Endothelial cell (in vitro differentiated cells): ENCODE measurements at regions not wholly inside any gene's neighbourhood (a gene's known extent, or its start where the extent isn't known, plus 50 kb on each side); places are given as distances from the start of the nearest gene placed in this dataset.

Experiments used
- DNase-seq: peaks from one replicate; pipeline ENCODE4 v3.0.0; 2021; ENCODE audit warnings: low spot score
- H3K27ac Mint-ChIP-seq: one replicate; pipeline ENCODE4 v1.8.0; 2021; ENCODE audit warnings: mixed read lengths, inconsistent platforms; ENCODE audit not compliant: unreplicated experiment
- H3K27me3 Mint-ChIP-seq: one replicate; pipeline ENCODE4 v1.8.0; 2021; ENCODE audit warnings: mild to moderate bottlenecking, moderate library complexity, mixed read lengths, inconsistent platforms; ENCODE audit not compliant: unreplicated experiment
- H3K36me3 Mint-ChIP-seq: one replicate; pipeline ENCODE4 v1.8.0; 2021; ENCODE audit warnings: mild to moderate bottlenecking, low read depth, mixed read lengths, inconsistent platforms; ENCODE audit not compliant: unreplicated experiment
- H3K4me1 Mint-ChIP-seq: one replicate; pipeline ENCODE4 v1.8.0; 2021; ENCODE audit warnings: mild to moderate bottlenecking, mixed read lengths, inconsistent platforms; ENCODE audit not compliant: unreplicated experiment
- H3K4me3 Mint-ChIP-seq: one replicate; pipeline ENCODE4 v1.8.0; 2021; ENCODE audit warnings: mild to moderate bottlenecking, mixed read lengths, inconsistent platforms; ENCODE audit not compliant: unreplicated experiment
- H3K9me3 Mint-ChIP-seq: one replicate; pipeline ENCODE4 v1.8.0; 2021; ENCODE audit warnings: mixed read lengths, inconsistent platforms; ENCODE audit not compliant: unreplicated experiment
- CTCF ChIP-seq: fragments of 200-600 bp; sonication (generic); IDR thresholded peaks from one replicate; pipeline ENCODE4 v1.5.0; 2021; ENCODE audit warnings: antibody characterized with exemption; ENCODE audit not compliant: unreplicated experiment

- no peaks in the 10 kb centered on the region for H3K27me3 Mint-ChIP-seq
- H3K9me3 Mint-ChIP-seq = no peaks in the 10 kb centered on the region
- H3K36me3 Mint-ChIP-seq = no peaks in the 10 kb centered on the region
- H3K4me3 Mint-ChIP-seq = no peak overlapping the region
- DNase-seq = no peak
- TF ChIP-seq CTCF = no peak
- H3K27ac Mint-ChIP-seq = no peak overlapping the region
- H3K4me1 Mint-ChIP-seq = peaks cover 5% of the 10 kb centered on the region
These were observed 445.3 kb downstream of the FOXO1 start for GRCh38 chr13:40221131-40221459.

- DNase-seq = no peak
- TF ChIP-seq CTCF = no peak
- Mint-ChIP-seq H3K4me1 (peaks cover 5% of the 10 kb centered on the region), H3K9me3 (no peaks in the 10 kb centered on the region), H3K27ac (no peak overlapping the region), H3K4me3 (no peak overlapping the region), H3K27me3 (no peaks in the 10 kb centered on the region), H3K36me3 (no peaks in the 10 kb centered on the region)
These were observed 444.8 kb downstream of the FOXO1 start for GRCh38 chr13:40221460-40222201.

- no peak for TF ChIP-seq CTCF
- H3K27me3 Mint-ChIP-seq = no peaks in the 10 kb centered on the region
- H3K36me3 Mint-ChIP-seq = no peaks in the 10 kb centered on the region
- H3K4me1 Mint-ChIP-seq = peaks cover 5% of the 10 kb centered on the region
- no peaks in the 10 kb centered on the region for H3K9me3 Mint-ChIP-seq
- no peak overlapping the region for H3K4me3 Mint-ChIP-seq
- no peak overlapping the region for H3K27ac Mint-ChIP-seq
- DNase-seq = no peak
These were observed 442.9 kb downstream of the FOXO1 start for GRCh38 chr13:40223585-40223984.

- no peak overlapping the region for H3K27ac Mint-ChIP-seq
- peaks cover 3% of the 10 kb centered on the region for H3K27me3 Mint-ChIP-seq
- DNase-seq = no peak
- no peak overlapping the region for H3K4me3 Mint-ChIP-seq
- H3K4me1 Mint-ChIP-seq = peaks cover 31% of the 10 kb centered on the region
- no peaks in the 10 kb centered on the region for H3K9me3 Mint-ChIP-seq
- TF ChIP-seq CTCF = no peak
- H3K36me3 Mint-ChIP-seq = no peaks in the 10 kb centered on the region
These were observed 437.9 kb downstream of the FOXO1 start for GRCh38 chr13:40228496-40228895.

- no peaks in the 10 kb centered on the region for H3K9me3 Mint-ChIP-seq
- DNase-seq = no peak
- H3K36me3 Mint-ChIP-seq = no peaks in the 10 kb centered on the region
- no peak overlapping the region for H3K4me3 Mint-ChIP-seq
- no peak overlapping the region for H3K27ac Mint-ChIP-seq
- no peak for TF ChIP-seq CTCF
- peaks cover 31% of the 10 kb centered on the region for H3K4me1 Mint-ChIP-seq
- peaks cover 3% of the 10 kb centered on the region for H3K27me3 Mint-ChIP-seq
These were observed 437.5 kb downstream of the FOXO1 start for GRCh38 chr13:40228990-40229389.
